ENCODE measurements at regions not wholly inside any gene's neighbourhood (a gene's known extent, or its start where the extent isn't known, plus 50 kb on each side); places are given as distances from the start of the nearest gene placed in this dataset.
A peak's percentile ranks its signal among the peaks of the same experiment; 100 is the strongest.

GRCh38 chr12:4843907-4844306 is 65.8 kb upstream of the KCNA1 start:
- Histone ChIP-seq H3K4me2 (ENCODE audit: low read length) (no peak overlapping the region), H3K9me3 (replicated peaks; ENCODE audit: low read length) (no peaks in the 10 kb centered on the region), H3K4me1 (ENCODE audit: control insufficient read depth, insufficient read depth, low read length) (no peaks in the 10 kb centered on the region)

GRCh38 chr12:4847713-4848112 is 62.0 kb upstream of the KCNA1 start:
- Histone ChIP-seq H3K4me1 (ENCODE audit: control insufficient read depth, insufficient read depth, low read length) (no peaks in the 10 kb centered on the region), H3K9ac (ENCODE audit: low read depth, low read length) (no peak overlapping the region), H3K9me3 (replicated peaks; ENCODE audit: low read length) (no peaks in the 10 kb centered on the region), H3K4me2 (ENCODE audit: low read length) (no peak overlapping the region), H3K4me3 (ENCODE audit: low read length) (no peak overlapping the region), H3K27me3 (ENCODE audit: control insufficient read depth, insufficient read depth, low read length) (no peaks in the 10 kb centered on the region), H3K36me3 (ENCODE audit: insufficient read depth, low read length) (no peaks in the 10 kb centered on the region)

More at GRCh38 chr12:4843907-4844306, 65.8 kb upstream of the KCNA1 start:
- Histone ChIP-seq H3K27me3 (ENCODE audit: control insufficient read depth, insufficient read depth, low read length) (no peaks in the 10 kb centered on the region), H3K9ac (ENCODE audit: low read depth, low read length) (no peak overlapping the region), H3K4me3 (ENCODE audit: low read length) (no peak overlapping the region), H3K36me3 (ENCODE audit: insufficient read depth, low read length) (no peaks in the 10 kb centered on the region)

GRCh38 chr12:4849115-4849541 is 60.6 kb upstream of the KCNA1 start:
- H3K9ac ChIP-seq (ENCODE audit: low read depth, low read length): no peak overlapping the region
- no peaks in the 10 kb centered on the region for H3K4me1 ChIP-seq (ENCODE audit: control insufficient read depth, insufficient read depth, low read length)
- no peaks in the 10 kb centered on the region for H3K36me3 ChIP-seq (ENCODE audit: insufficient read depth, low read length)
- peaks cover 3% of the 10 kb centered on the region for H3K27me3 ChIP-seq (ENCODE audit: control insufficient read depth, insufficient read depth, low read length)
- H3K9me3 ChIP-seq (replicated peaks; ENCODE audit: low read length): no peaks in the 10 kb centered on the region
- H3K4me2 ChIP-seq (ENCODE audit: low read length): no peak overlapping the region
- H3K4me3 ChIP-seq (ENCODE audit: low read length): no peak overlapping the region

GRCh38 chr12:4849795-4850345 is 59.8 kb upstream of the KCNA1 start:
- Histone ChIP-seq H3K4me2 (ENCODE audit: low read length) (no peak overlapping the region), H3K4me1 (ENCODE audit: control insufficient read depth, insufficient read depth, low read length) (no peaks in the 10 kb centered on the region), H3K27me3 (ENCODE audit: control insufficient read depth, insufficient read depth, low read length) (peaks cover 3% of the 10 kb centered on the region), H3K9me3 (replicated peaks; ENCODE audit: low read length) (no peaks in the 10 kb centered on the region), H3K9ac (ENCODE audit: low read depth, low read length) (no peak overlapping the region), H3K4me3 (ENCODE audit: low read length) (no peak overlapping the region), H3K36me3 (ENCODE audit: insufficient read depth, low read length) (no peaks in the 10 kb centered on the region)

GRCh38 chr12:4850857-4851380 is 58.8 kb upstream of the KCNA1 start:
- Histone ChIP-seq H3K4me3 (ENCODE audit: low read length) (no peak overlapping the region), H3K4me2 (ENCODE audit: low read length) (no peak overlapping the region), H3K4me1 (ENCODE audit: control insufficient read depth, insufficient read depth, low read length) (no peaks in the 10 kb centered on the region), H3K27me3 (ENCODE audit: control insufficient read depth, insufficient read depth, low read length) (peaks cover 6% of the 10 kb centered on the region), H3K9ac (ENCODE audit: low read depth, low read length) (no peak overlapping the region), H3K36me3 (ENCODE audit: insufficient read depth, low read length) (no peaks in the 10 kb centered on the region), H3K9me3 (replicated peaks; ENCODE audit: low read length) (no peaks in the 10 kb centered on the region)

GRCh38 chr12:4852308-4852707 is 57.4 kb upstream of the KCNA1 start:
- H3K9ac ChIP-seq (ENCODE audit: low read depth, low read length): no peak overlapping the region
- H3K27me3 ChIP-seq (ENCODE audit: control insufficient read depth, insufficient read depth, low read length): peaks cover 16% of the 10 kb centered on the region

GRCh38 chr12:4852911-4853310 is 56.8 kb upstream of the KCNA1 start:
- H3K9ac ChIP-seq (ENCODE audit: low read depth, low read length): no peak overlapping the region
- no peak overlapping the region for H3K4me3 ChIP-seq (ENCODE audit: low read length)
- H3K36me3 ChIP-seq (ENCODE audit: insufficient read depth, low read length): no peaks in the 10 kb centered on the region
- H3K27me3 ChIP-seq (ENCODE audit: control insufficient read depth, insufficient read depth, low read length): peaks cover 20% of the 10 kb centered on the region
- no peaks in the 10 kb centered on the region for H3K9me3 ChIP-seq (replicated peaks; ENCODE audit: low read length)
- no peak overlapping the region for H3K4me2 ChIP-seq (ENCODE audit: low read length)
- no peaks in the 10 kb centered on the region for H3K4me1 ChIP-seq (ENCODE audit: control insufficient read depth, insufficient read depth, low read length)

More at GRCh38 chr12:4852308-4852707, 57.4 kb upstream of the KCNA1 start:
- Histone ChIP-seq H3K4me1 (ENCODE audit: control insufficient read depth, insufficient read depth, low read length) (no peaks in the 10 kb centered on the region), H3K4me2 (ENCODE audit: low read length) (no peak overlapping the region), H3K4me3 (ENCODE audit: low read length) (no peak overlapping the region), H3K9me3 (replicated peaks; ENCODE audit: low read length) (no peaks in the 10 kb centered on the region), H3K36me3 (ENCODE audit: insufficient read depth, low read length) (no peaks in the 10 kb centered on the region)

GRCh38 chr12:4855121-4855924 is 54.4 kb upstream of the KCNA1 start:
- Histone ChIP-seq H3K27me3 (ENCODE audit: control insufficient read depth, insufficient read depth, low read length) (peaks cover 41% of the 10 kb centered on the region), H3K4me2 (ENCODE audit: low read length) (no peak overlapping the region), H3K4me1 (ENCODE audit: control insufficient read depth, insufficient read depth, low read length) (no peaks in the 10 kb centered on the region), H3K4me3 (ENCODE audit: low read length) (no peak overlapping the region), H3K9ac (ENCODE audit: low read depth, low read length) (no peak overlapping the region), H3K36me3 (ENCODE audit: insufficient read depth, low read length) (no peaks in the 10 kb centered on the region), H3K9me3 (replicated peaks; ENCODE audit: low read length) (no peaks in the 10 kb centered on the region)

- Histone ChIP-seq H3K27me3 (ENCODE audit: control insufficient read depth, insufficient read depth, low read length) (peaks cover 45% of the 10 kb centered on the region), H3K4me1 (ENCODE audit: control insufficient read depth, insufficient read depth, low read length) (no peaks in the 10 kb centered on the region), H3K9me3 (replicated peaks; ENCODE audit: low read length) (no peaks in the 10 kb centered on the region), H3K4me2 (ENCODE audit: low read length) (no peak overlapping the region), H3K36me3 (ENCODE audit: insufficient read depth, low read length) (no peaks in the 10 kb centered on the region), H3K4me3 (ENCODE audit: low read length) (no peak overlapping the region), H3K9ac (ENCODE audit: low read depth, low read length) (no peak overlapping the region)
Measured at GRCh38 chr12:4856596-4856995, 53.1 kb upstream of the KCNA1 start.

GRCh38 chr12:4857472-4858291 is 52.0 kb upstream of the KCNA1 start:
- peaks cover 48% of the 10 kb centered on the region for H3K27me3 ChIP-seq (ENCODE audit: control insufficient read depth, insufficient read depth, low read length)
- H3K4me3 ChIP-seq (ENCODE audit: low read length): no peak overlapping the region
- H3K9me3 ChIP-seq (replicated peaks; ENCODE audit: low read length): no peaks in the 10 kb centered on the region
- H3K36me3 ChIP-seq (ENCODE audit: insufficient read depth, low read length): no peaks in the 10 kb centered on the region
- H3K4me2 ChIP-seq (ENCODE audit: low read length): peak overlapping the region; percentile 60
- no peaks in the 10 kb centered on the region for H3K4me1 ChIP-seq (ENCODE audit: control insufficient read depth, insufficient read depth, low read length)
- H3K9ac ChIP-seq (ENCODE audit: low read depth, low read length): no peak overlapping the region

GRCh38 chr12:4858386-4858785 is 51.3 kb upstream of the KCNA1 start:
- Histone ChIP-seq H3K4me3 (ENCODE audit: low read length) (no peak overlapping the region), H3K9me3 (replicated peaks; ENCODE audit: low read length) (no peaks in the 10 kb centered on the region), H3K36me3 (ENCODE audit: insufficient read depth, low read length) (no peaks in the 10 kb centered on the region), H3K27me3 (ENCODE audit: control insufficient read depth, insufficient read depth, low read length) (peaks cover 47% of the 10 kb centered on the region), H3K4me1 (ENCODE audit: control insufficient read depth, insufficient read depth, low read length) (no peaks in the 10 kb centered on the region), H3K9ac (ENCODE audit: low read depth, low read length) (no peak overlapping the region), H3K4me2 (ENCODE audit: low read length) (no peak overlapping the region)

All from skeletal muscle satellite cell (primary cell).